IPS-NIHi7 (cell line): ENCODE measurements at regions not wholly inside any gene's neighbourhood (a gene's known extent, or its start where the extent isn't known, plus 50 kb on each side); places are given as distances from the start of the nearest gene placed in this dataset.

ENCODE experiments used
- DNase-seq: peaks from one replicate; pipeline ENCODE4 v3.0.0; 2012; ENCODE audit warnings: mixed read lengths; ENCODE audit errors: extremely low spot score

GRCh38 chr1:14302025-14302424 is 296.5 kb upstream of the KAZN start:
- DNase-seq, result no peak

GRCh38 chr1:14303011-14303410 is 295.5 kb upstream of the KAZN start:
- DNase-seq, result no peak

GRCh38 chr1:14304381-14304865 is 294.1 kb upstream of the KAZN start:
- DNase-seq, result no peak

GRCh38 chr1:14308460-14308859 is 290.0 kb upstream of the KAZN start:
- no peak for DNase-seq

DNA sequence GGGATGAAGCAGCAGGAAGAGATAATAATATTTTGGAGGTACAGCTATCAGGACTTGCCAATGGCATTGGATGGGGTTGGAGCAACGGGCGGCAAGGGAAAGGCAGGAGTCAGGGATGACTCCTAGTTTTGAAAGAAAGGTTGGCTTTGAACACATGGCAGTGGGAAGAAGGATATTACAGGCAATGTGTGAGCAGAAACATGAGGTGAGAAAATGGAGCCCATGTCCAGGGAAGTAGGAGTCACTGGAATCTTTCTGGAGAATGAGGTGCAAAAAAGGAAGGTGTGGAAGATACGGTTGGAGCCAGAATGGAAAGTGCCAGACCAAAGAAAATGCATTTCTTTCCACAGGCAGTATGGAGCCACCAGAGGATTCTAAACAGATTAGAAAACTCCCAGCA is 288.5 kb upstream of the KAZN start:
- DNase-seq, result no peak

- DNase-seq, result no peak
These were observed 288.0 kb upstream of the KAZN start for GRCh38 chr1:14310476-14310875.

DNA sequence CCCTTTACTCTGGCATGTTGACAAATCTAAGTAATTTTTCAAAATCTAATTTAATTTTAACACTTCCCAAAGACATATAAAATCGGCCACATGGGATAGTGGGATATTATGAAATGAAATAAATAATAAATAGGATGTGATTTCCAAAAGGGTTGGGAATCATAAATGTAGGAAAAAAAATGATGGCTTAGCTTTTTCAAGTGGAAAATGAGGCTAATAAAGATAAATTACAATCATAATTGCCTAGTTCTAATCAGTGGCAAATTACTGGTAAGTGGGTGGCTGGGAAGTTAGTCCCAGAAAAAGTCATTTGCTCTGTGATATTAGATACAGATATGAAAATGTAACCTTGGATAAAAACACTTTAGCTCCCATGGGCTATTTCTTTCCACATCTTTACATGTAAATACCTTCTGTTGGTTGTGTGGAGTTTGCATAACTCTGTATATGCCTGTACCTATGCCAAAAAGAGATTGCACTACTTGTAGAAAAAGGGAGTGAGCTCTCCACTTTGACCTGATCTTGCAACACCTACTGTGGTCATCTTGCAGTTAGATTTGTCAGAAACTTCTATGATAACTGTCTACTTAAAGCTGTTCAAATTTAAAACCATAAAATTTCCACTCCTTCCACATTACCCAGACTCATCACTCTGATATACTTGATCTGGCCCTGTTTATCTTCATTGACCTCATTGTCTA is 284.6 kb upstream of the KAZN start:
- DNase-seq, result no peak

DNA sequence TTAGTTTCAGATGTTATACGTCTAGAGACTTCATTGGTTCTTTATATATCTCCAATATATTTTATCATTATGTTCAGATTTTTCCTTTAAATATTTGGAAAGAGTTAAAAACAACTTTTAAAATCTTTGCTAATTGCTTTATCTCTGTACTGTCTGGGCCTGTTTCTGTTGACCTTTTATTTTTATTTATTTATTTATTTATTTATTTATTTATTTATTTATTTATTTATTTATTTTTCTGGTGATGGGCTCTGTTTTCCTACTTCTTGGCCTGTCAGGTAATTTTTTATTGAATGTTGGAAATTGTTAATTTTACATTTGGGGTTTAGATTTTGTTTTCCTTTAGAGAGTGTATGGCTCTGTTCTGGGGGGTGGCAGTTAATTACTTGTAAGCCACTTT is 279.7 kb upstream of the KAZN start:
- no peak for DNase-seq

GRCh38 chr1:14320518-14320917 is 278.0 kb upstream of the KAZN start:
- no peak for DNase-seq

DNA sequence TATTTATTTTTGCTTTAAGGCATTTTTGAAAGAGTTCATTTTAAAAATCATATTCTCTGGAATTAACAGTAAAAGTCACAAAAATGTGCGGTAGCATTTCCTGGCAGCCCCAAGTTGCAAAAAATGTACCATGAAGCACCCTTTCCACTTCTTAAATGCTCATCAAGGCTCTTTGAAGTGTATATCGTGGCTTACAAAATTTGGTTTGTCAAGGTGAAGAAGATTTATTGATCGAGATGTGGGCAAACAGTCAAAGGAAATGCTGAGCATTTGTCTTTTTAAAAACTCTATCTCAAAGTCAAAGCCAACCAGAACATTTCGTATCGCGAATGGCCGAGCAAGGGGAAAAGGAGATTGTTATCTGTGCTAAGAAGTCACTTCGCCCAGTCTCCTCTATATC is 277.5 kb upstream of the KAZN start:
- no peak for DNase-seq

DNA sequence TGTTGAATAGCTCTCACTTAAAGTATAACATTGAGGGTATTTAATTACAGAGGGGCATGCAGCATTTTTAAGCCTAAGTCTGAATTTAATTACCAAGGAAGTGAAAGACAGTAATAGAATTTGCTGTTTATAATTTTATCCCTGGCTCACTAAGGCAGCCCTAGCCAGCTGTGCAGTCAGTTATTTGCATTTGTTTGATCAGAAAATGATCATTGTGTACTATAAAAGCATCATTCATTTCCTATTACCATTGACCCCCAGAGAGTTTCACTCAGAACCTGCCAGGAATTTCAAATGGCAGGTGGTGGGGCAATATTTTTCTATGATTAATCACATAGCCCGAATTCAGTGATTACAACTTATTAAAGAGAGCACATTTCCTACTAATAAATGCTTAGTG is 277.1 kb upstream of the KAZN start:
- DNase-seq, result no peak

DNA sequence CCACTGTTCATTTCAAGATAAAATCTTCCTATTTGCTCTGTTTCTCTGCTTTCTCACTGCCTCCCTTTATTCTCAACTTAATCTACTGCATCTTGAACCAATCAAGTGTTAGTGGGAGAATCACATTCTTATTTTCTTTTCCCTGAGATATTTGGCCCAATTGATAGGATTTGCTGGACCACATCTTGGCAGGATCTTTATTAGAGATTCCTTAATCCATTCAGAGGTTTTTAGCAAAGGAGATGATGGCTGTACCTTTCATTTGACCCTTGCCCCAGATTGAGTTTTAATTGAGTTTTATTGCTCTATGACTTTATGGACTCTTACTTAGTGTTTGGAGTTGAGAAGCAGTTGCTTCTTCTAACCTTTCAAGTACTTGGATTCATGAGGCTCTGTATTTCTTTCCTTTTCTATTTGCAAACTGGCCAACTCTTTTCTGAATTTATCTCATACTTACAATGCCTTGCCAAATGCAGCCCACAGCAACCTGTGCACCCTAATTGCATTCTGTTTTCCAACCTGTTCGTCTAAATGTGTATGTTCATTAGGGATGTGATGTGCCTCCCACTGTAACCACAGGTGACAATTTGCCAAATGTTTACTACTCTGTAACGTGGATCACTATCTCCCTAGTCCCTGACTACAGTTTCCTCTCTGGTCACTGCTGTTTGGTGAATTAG is 274.8 kb upstream of the KAZN start:
- no peak for DNase-seq

DNA sequence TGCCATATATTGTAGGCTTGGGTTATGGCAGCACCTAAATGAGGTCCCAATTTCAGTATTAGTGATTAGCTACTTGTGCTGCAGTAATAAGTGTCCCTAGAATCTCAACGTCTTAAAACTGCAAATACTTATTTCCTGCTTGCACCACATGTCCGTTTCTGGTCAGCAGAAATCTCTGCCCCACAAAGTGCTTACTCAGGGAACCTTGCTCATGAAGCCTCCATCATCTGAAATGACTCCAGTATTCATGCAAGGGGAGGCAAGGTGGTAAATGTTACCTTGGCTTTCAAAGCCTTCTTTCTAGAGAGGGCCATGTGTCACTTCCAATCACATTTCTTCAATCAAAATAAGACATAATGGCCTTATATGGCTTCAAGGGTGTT is 274.2 kb upstream of the KAZN start:
- DNase-seq, result no peak

DNA sequence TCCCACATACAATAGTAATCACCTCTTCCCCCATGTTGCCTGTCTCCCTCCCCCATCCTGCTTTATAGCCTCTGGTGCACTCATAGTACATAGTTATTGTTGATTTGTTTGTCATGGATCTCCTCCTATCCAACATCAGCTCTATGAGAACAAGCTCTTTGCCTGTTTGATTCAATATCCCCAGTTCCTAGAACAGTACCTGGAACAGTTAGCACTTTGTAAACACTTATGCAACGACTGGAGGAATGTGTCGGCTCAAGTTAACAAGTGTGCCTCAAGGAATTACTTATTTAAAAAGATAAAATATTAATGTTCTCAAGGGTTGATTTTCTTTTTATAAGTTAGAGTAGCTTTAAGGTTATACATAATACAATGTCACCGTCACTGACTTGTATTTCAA is 271.6 kb upstream of the KAZN start:
- no peak for DNase-seq

GRCh38 chr1:14328685-14329084 is 269.8 kb upstream of the KAZN start:
- no peak for DNase-seq

GRCh38 chr1:14332158-14332557 is 266.3 kb upstream of the KAZN start:
- DNase-seq, result no peak

GRCh38 chr1:14334336-14335176 is 263.9 kb upstream of the KAZN start:
- no peak for DNase-seq

- DNase-seq, result no peak
These were observed 260.0 kb upstream of the KAZN start for GRCh38 chr1:14338509-14338908.

DNA sequence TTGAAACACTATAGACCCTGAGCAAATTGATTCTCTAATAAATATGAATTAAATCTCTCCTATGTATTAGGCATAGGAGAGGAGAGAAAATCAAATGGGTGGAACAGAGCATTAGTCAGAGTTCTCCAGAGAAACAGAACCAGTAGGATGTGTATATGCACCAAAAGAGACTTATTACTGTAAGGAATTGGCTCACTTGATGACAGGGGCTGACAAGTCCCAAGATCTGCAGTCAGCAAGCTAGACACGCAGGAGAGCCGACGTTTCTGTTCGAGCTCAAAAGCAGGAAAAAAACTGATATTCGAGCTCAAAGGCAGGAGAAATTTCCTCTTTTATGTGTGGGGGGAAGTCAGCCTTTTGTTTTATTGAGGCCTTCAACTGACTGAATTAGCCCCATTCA is 259.2 kb upstream of the KAZN start:
- no peak for DNase-seq

DNA sequence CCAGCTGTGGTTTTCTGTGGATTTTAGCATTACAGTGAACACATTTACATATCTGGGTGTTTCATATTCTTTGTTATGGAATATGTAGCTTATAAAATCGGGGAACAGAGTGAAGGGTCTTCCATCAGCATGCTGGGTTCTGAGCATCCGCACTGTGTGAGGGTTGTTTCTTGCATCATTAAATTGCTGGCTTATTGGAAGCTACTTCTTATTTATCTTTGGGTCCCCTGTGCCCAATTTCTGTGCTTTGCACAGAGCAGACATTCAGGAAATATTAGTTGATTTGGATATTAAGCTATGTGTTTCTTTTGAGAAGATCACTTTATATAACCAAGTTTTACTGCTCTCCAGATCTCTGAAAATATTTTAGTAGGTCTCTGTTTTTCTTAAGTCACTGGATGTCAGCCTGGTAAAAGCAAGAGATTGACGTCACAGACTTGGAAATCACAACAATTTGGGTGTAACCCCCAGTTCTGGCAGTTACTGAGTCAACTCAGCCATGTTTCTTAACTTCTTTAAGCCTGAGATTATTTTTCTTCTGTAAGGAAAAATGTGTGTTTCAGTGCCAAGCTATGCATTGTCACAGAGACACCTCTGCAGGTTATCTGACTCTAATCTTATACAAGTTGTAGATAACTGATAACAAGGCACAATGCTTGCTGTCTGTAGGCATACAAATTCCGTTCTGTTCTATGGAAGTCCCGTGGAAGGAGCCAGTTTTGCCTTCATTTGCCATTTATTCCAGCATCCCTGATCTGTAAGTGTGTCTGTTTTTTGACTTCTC is 258.3 kb upstream of the KAZN start:
- no peak for DNase-seq

- no peak for DNase-seq
These were observed 257.3 kb upstream of the KAZN start for GRCh38 chr1:14341147-14341546.
